ENCODE measurements at regions not wholly inside any gene's neighbourhood (a gene's known extent, or its start where the extent isn't known, plus 50 kb on each side); places are given as distances from the start of the nearest gene placed in this dataset.
"Not testable (repeated sequence)": the region's sequence is repeated elsewhere in the genome, so short reads cannot be mapped to it uniquely, and the experiment has no call there.

DNA sequence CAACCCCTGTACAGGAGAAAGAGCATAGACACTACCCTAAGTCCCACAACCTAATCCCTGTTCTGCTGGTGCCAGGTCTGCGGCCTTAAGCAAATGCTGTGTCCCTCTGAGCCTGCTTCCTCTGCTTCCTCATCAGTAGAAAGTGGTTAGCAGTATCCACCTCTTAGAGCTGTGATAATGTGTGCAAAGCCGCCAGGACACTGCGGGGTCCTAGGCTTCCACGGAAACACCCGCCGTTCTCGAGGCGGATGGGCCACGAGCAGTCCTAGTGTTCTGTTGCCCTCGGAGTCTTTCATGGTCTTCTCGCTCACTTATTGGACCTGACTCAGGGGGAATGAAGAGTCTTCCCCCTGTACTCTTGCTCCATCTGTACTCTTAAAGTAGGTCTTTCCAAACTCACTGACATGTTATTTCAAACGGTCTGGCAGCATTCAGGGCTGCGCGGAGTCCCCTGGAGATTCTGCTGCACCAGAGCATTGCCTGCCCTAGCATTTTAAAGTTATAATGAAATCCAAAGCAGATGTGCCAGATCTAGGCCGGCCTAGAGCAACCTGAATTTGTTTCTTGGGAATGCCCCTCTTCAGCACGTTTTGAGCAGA, 107.2 kb upstream of the ZNF236 start:
- no peak for DNase-seq

DNA sequence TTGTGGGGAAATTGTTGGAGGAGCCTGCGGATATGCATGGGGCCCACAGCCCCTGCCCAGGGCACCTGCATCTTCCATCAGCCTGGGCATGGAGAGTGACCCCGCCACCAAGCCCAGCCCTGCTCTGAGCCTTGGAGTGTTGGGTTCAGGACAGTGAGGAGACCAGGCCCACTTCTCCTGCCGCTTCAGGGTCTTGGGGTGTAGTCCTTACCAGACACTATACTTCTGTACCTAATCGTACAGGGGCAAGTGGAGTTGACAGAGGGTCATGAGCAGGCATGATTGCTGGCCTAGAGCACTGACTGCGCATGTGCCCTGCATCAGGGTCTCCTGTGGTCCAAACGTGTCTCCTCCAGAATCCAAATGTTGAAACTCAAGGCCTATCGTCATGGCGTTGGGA, 108.9 kb upstream of the ZNF236 start:
- no peak for DNase-seq

DNA sequence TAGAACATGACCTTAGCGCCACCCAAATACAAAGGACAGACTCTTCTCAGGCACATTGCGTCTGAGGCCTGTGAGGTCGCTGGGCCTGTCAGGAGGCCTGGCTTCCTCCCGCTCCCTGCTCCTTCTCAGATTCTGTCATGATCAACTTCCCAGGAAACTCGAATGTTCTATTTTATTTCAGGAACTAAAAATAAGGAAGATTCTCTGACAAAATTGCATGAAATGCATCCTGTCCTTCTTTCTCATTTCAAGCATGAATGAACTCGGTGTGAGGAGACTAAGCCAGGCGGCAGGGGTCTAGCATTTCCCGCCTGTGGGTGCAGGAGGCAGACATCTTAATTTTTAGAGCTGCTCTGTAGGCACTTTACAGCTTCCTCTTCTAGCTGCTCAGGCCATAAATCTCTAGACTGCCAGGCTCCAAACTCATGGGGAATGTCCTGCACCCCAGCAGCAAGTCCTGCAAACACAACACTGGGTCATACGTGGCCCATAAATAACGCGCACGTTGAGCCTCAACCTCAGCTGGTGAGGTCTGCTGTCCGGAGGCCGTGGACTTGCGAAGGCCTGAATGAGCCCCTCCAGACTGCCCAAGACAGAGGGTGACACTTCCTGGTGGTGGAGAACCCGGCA, 109.7 kb upstream of the ZNF236 start:
- no peak for DNase-seq

DNA sequence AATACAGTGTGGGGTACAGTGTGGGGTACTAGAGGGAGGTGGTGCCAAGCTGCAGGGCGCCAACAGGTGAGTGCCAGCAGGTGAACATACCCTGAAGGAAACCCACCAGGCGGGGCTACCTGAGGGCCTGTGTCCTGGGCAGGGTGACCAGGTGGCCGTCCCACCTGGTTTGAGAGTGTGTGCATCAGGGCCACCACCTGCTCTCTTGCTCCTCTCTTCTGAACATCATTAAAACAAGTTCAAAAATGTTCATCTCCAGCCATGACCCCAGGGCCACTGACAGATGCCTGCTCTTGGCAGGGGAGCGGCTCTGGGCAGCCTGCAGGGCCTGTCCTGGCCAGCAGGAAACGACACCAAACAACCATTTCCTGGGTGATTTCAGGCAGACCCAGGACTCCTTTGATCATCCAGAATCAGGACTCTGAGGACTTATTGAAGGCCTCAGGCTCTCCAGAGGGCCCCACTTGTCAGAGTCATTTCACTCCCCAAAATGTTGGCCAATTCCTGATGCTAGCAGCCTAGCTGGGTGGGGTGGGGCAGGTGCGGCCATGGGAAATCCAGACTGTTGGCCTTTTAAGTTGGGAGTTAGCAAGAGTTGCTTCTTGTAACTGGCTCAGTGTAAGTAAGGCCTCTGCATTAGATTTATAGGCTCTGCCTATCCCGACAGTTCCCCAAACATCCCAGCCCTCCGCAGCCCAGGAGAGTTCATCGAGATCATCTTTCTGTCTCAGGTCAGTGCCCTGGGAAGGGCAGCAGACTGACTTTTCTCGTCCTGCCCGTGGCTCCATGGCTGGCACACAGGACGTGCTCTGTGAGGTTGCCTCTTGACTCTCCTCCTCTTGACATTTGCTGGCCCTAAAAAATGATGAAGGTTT, 111.5 kb upstream of the ZNF236 start:
- no peak for DNase-seq

DNA sequence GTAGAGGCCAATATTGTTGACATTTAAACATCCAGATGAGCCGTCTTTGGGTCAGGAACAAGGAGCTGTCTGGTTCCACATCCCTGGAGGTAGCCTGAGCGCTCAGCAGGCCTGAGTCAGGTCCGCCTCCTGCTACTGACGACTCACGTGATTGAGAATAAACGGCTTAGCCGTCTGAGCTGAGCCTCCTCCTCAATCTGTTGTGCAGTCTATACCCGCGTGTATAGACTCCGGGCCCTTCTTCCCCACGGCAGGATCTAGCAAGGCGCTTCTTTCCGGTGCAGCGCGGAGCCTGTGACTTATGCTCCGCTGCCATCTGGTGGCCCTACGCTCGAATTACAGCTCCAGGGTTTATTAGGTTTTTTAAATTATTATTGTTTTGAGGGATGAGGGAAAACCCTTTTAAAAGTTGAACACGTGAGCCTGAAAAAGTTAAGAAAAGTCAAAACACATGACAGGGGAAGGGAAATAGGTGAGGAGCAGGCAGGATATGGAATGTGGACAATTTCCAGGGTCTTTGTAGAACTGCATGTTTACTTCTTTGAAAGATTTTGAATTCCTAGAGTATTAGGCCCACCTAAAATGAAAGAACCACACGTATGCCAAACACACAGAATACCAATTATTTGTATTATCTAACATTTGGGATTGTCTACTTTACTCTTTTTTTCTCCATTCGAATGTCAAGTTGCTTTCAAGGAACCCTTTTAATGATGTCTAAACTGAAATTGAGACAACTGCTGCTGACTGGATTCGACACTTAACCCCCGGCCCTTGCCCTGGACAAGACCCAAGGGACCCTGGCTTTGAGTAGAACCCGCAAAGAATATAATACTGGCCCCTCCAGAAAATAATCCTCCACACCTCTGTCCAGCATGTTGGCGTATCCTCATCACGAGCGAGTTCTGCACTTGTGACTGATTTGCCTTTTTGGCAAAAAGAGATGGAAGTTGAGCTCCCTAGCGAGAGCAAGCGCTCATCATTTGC, 112.4 kb upstream of the ZNF236 start:
- peak; percentile 63 to 67 for DNase-seq

DNA sequence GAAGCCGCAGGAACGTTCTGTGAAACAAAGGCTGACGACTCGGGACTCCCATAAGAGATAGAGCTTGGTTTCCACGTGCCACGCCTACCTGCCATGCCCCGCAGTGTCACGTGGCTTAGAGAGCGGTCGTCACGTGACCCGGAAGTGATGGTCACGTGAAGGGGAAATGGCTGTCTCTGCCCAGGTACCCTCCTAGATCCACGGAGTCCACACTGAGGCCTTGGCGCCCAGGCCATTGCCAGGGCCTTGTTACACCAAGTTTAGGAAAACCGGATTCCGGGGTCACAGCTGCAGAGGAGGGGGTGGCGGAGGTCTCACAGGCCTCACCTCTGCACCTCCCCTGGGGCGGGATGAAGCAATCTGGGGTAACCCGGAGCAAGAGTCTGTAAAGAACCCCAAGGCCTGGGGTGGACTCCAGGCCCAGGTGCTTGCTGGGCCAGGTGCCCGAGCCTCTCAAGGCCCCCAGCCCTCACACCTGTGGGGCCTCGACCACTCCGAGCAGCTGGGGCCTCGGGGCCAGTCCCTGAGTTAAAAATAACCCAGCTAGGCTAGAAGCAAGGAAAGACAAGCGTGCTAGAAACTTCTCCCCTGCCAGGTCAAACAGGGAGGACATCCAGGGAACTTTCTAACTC, 113.5 kb upstream of the ZNF236 start:
- DNase-seq: no peak

DNA sequence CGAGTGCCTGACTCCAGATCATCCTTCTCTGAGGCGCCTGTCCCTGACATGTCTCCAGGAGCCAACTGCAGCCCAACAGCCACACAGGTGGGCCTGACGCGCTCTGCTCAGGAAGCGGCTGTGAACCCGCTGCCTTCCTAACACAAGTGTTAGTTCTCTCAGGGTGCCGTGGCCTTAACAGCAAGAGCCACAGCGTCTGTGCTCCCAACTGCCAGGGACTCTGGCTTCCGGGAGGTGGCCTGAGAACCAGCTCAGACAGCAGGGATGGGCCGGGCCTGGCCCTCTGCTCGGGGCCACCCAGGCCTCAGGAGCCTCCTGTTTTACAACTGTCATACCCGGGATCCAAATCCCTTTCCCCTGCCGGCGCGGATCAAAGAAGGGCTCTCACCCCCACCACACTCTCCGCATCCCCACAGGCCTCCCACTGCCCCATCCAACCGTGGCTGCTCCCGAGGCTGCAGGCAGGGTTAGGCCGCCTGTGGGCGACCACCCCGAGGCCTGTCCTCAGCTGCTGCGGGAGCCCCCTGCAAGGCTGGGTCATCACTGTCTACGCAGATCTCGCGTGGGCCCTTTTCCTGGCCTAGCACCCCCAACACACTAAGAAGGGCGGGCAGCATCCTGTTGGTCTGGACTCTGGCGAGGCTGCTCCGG, 114.2 kb upstream of the ZNF236 start:
- DNase-seq: no peak

DNA sequence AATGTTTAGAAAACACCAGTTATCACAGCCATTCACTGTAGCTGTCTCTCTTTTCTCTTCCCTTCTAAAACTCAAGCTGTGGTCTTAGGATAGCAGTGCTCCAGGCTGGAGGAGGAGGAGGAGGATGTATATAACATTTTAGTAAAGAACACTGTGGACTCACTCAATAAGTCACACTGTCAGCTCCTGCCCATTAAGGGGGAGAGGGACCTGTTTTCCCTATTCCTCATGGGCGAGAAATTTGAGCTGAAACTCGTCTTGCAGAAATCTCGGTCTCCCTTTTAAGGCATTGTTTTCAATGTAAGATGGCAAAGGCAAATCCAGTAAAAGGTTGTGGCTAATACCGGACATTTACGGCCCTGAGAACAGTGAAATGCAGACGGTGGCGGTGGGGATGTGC, 114.8 kb upstream of the ZNF236 start:
- no peak for DNase-seq

DNA sequence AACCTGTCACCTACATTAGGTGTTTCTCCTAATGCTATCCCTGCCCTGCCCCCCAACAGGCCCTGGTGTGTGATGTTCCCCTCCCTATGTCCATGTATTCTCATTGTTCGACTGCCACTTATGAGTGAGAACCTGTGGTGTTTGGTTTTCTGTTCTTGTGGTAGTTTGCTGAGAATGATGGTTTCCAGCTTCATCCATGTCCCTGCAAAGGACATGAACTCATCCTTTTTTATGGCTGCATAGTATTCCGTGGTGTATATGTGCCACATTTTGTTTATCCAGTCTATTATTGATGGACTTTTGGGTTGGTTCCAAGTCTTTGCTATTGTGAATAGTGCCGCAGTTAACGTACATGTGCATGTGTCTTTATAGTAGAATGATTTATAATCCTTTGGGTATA, 117.8 kb upstream of the ZNF236 start:
- not testable (repeated sequence) for DNase-seq

DNA sequence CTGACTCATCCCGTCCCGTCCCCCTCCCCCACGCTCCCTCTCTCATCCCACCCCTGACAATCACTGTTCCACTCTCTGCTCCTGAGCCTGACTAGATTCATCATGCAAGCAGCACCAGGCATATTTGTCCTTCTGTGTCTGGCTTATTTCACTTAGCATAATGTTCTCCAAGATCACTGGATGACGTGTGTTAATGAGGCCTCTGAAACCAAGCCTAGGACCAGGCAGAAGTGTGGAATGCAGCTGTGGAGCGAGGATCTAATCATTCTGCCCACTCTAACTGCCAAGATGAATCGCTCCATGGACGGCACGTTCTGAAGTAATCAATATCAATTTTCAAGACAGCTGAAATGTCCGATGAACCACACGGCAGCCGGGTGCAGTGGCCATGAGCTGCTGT, 122.4 kb upstream of the ZNF236 start:
- DNase-seq: no peak

DNA sequence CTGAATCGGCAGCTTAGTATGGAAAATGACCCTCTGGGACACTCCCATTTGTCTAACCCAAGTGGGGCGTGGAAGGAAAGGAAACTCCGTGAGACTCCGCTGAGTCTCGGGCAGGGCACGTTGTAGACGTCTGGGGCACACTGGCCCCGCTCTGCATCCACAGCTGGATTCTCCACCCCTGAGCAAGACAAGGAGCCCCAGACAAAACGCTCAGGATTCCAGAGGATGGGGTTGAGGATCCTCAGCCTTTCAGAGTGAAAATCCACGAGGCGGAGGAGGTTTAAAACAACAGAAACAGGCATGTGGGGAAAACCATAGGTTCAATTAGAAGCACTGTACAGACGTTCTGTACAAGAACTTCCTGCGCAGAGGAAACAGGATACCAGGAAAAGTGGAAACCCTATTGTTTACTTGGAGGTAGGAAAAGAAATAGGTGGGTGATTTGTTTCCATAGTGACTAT, 124.9 kb upstream of the ZNF236 start:
- DNase-seq: no peak

DNA sequence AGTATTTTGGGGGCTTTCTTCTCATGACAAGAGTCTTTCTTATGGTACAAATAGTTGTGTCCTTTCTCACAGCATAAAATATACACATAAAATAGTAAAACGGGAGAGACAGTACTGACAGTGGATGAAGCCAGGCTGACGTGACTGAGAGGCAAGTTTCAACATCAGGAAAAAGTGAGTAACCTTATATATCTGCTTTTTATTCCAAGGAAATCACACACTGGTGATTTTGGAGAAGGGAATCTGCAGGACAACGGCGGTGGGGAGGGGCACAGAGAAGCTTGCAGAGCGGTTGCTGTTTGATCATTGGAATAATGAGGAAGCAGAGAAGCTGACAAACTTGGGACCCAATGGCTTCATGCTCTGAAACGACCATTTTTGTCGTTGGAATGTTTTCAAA, 130.6 kb upstream of the ZNF236 start:
- DNase-seq: no peak

DNA sequence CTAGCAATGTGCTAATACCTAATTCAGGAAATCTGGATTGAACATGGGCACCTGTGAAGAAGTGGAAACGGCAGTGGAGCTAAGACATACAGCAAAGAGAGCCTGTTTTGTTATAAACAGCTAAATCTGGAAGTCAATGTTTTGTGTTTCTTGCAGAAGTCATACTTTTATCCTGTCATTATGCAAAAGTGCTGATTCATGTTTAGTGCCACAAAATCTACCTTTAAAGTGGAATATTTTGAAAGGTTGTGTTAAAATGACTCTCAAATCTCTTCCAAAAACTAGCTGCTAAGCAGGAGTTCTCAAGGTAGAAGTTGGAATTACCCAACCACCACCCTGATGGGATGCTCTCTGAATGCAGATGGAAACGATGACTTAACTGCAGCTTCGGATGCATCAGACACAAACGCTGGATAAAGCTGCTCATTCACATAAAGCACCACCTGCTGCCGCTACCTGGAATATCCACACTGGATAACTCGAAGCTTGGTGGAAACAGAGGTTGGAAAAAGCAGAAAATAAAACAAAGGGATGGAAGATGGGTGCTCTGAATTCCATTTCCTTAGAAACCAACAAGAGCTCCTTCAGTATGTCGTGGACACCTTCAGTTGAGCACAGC, 132.6 kb upstream of the ZNF236 start:
- no peak for DNase-seq

DNA sequence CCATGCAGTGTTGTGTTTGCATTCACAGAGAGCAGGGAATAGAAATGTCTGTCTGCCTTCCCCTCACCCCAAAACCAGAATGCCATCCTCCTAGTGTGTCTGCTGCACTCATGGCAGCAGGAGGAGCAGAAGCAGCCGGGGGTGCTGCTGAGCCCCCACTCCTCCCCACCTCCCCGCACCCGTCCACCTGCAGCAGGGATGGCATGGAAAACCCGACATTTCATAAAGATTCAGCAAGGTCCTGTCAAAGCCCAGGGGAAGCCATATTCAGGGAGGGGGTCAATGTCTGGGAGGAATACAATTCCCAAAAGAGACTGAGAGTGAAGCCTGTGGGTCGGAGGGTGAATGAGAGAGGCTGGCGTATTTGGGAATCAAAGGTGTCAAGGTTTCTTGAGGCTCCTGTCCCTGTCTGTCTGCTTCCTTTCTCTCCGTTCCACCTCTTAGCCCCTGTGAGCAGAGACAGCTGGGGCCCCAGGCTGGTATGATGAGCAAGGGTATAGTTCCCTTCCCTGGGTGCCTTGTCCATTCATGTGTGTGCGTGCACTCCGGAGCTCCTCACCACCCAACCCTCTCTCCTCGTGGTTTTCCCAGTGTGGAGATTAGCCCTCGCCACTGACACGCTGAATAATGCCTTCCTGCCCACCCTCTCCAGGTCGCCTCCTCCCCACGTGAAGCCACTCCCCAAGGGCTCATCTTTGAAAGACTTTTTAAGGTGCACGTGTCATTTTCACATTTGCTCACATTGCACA, 133.5 kb upstream of the ZNF236 start:
- no peak for DNase-seq

DNA sequence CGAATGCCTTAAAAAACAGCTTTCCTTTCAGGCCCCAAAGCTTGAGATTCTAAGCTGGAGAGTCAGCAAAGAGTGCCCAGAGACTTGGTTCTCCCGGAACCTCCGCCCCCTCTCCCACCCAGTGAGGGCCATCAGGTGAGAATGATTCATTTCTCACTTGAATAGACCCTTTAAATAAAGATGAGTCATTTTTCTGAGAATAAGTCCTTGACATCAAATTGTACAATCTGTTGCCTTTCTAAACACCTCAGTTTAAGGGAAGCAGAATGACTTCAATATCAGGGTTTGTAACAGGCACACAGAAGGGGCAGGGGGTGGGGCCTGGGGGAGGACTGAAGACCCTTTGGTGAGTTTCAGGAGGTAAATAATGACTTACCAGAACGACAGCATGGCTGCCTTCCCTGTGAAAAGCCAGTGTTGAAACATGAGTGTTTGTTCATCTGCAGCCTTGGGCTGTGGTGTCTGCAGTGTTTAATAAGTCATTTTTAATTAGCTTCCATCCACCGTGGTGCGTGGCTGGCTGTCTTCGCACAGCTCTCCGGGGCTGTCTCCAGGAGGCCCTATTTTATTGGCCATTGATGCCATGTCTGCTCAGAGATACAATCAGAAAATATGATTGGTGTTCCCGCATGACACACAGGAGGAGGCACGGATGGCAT, 134.9 kb upstream of the ZNF236 start:
- peak in 1 of 2 donors; percentile 22 for DNase-seq

DNA sequence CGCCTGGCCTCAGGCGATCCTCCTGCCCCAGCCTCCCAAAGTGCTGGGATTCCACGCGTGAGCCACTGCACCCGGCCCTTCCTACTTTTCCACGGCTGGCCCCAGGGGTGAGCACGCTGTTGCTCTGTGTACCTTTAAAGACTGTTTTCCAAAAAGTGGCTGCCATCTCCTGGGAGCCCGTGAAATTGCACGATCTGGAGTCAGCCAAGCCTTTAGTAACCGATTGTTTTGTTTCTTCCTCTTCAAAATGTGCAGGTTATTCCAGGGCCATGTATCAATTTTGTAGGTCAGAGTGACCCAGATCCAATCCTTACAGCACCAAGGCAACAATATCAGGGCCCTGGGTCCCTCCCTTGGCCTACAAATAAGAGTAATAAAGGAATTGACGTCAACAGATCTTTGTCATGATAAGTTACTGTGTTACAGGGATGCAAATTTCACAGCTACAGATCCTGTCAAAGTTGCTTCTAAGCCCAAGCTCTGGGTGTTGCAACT, 135.6 kb upstream of the ZNF236 start:
- DNase-seq: peak in 1 of 2 donors; percentile 23

DNA sequence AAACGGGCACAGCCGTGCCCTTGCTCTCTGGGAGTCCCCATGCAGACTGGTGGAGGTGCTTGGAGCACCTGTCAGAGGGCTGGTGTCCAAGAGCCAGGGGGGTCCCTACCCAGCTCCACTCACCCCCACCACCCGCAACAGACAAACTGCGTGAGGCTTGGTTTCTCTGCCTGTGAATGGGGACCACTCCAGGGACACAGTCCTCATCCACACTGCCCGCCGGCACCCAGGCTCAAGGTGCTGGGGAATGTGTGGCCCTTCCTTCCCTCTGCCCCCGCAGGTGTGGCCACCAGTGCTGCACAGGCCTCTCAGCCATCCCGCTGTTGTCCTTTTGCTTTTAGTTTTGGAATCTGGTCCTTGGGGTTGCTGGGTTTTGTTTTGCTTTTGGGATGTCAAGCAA, 136.5 kb upstream of the ZNF236 start:
- no peak for DNase-seq

DNA sequence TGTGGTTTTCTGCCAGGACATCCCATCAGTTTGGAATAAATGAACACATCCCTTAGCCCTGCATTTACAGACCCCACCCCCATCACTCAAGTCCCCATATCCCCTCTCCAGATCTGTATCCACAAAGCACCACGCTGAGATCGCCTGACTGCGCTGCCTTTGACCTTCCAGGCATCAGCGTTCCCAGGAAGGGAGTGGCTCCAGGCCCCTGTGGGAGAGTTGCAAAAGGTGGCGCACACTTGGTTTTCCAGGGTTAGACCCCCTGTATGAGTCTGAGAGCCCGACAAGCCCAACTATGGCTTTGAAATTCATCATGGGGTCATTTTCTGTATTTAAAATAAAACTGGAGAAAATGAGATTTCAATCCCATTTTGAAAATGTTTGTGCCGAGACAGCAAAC, 137.0 kb upstream of the ZNF236 start:
- no peak for DNase-seq

DNA sequence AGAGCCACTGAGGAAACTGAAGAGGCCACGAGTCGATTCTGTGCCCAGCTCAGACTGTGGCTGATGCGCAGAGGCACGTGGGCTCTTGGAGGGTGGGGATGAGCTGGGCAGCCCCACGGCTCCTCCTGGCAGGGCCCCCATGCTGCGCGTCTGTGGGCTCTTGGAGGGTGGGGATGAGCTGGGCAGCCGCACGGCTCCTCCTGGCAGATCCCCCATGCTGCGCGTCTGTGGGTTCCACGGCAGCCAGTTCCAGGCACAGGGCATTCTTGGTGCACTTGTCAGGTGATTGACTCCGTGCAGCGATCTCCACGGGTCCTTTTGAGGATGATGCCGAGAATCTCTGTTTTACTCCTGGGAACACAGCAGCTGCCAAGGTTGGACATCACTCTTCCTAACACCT, 138.1 kb upstream of the ZNF236 start:
- no peak for DNase-seq

DNA sequence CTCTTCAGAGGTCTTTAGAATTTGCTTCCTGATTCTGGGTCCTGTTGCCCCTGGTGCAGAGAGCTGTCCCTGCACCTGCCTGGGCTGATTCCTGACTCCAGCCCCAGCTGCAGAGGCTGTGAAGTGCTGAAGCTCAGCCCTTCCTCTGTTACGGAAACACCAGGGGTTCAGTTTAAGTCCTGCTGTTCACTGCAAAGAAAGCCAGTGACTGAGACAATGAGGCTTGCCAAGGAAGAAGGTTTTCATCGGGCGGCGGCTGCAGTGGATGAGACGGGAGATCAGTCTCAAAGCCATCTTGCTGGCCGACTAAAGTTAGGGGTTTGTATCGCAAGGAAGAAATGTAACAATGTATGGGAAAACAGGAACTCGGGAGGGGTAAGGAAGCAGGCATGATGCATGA, 142.4 kb upstream of the ZNF236 start:
- DNase-seq: no peak

All from stimulated activated CD4-positive, alpha-beta T cell treated with anti-CD3 and anti-CD28 coated beads, Interleukin-2, amount 100 ng/mL, for 24 hours (primary cell).